ENCODE measurements at regions not wholly inside any gene's neighbourhood (a gene's known extent, or its start where the extent isn't known, plus 50 kb on each side); places are given as distances from the start of the nearest gene placed in this dataset.
A peak's percentile ranks its signal among the peaks of the same experiment; 100 is the strongest.

- H3K4me3 ChIP-seq, result no peak overlapping the region
- no peak overlapping the region for H3K27ac ChIP-seq
- intact Hi-C loops (cut with DNase I), result no loop called here
- TF ChIP-seq CTCF (IDR thresholded peaks at IDR 0.05), result no peak
- no peaks in the 10 kb centered on the region for H3K9me3 ChIP-seq
- H3K36me3 ChIP-seq, result no peaks in the 10 kb centered on the region
- peak in 1 of 2 donors; percentile 41 for DNase-seq (ENCODE audit: low spot score in 2 of 2)
- H3K27me3 ChIP-seq, result no peaks in the 10 kb centered on the region
- no peaks in the 10 kb centered on the region for H3K4me1 ChIP-seq
Measured at GRCh38 chr22:22086501-22087158, 104.0 kb upstream of the TOP3B start.

- H3K36me3 ChIP-seq, result no peaks in the 10 kb centered on the region
- no peaks in the 10 kb centered on the region for H3K4me1 ChIP-seq
- intact Hi-C loops (cut with DNase I), result no loop called here
- no peak overlapping the region for H3K27ac ChIP-seq
- no peaks in the 10 kb centered on the region for H3K9me3 ChIP-seq
- DNase-seq (ENCODE audit: low spot score in 2 of 2), result peak in 1 of 2 donors; percentile 58
- no peaks in the 10 kb centered on the region for H3K27me3 ChIP-seq
- no peak overlapping the region for H3K4me3 ChIP-seq
- TF ChIP-seq CTCF (IDR thresholded peaks at IDR 0.05), result no peak
Measured at GRCh38 chr22:22085702-22086500, 103.3 kb upstream of the TOP3B start.

- H3K4me1 ChIP-seq, result no peaks in the 10 kb centered on the region
- no peak for DNase-seq (ENCODE audit: low spot score in 2 of 2)
- TF ChIP-seq CTCF (IDR thresholded peaks at IDR 0.05), result no peak
- no peak overlapping the region for H3K4me3 ChIP-seq
- intact Hi-C loops (cut with DNase I), result no loop called here
- no peaks in the 10 kb centered on the region for H3K27me3 ChIP-seq
- H3K36me3 ChIP-seq, result no peaks in the 10 kb centered on the region
- no peak overlapping the region for H3K27ac ChIP-seq
- no peaks in the 10 kb centered on the region for H3K9me3 ChIP-seq
Measured at GRCh38 chr22:22084089-22084711, 101.6 kb upstream of the TOP3B start.

GRCh38 chr22:22082960-22083359 is 100.4 kb upstream of the TOP3B start:
- Histone ChIP-seq H3K4me1 (no peaks in the 10 kb centered on the region), H3K36me3 (no peaks in the 10 kb centered on the region), H3K27me3 (no peaks in the 10 kb centered on the region), H3K4me3 (no peak overlapping the region), H3K27ac (no peak overlapping the region), H3K9me3 (no peaks in the 10 kb centered on the region)
- intact Hi-C loops (cut with DNase I), result no loop called here
- no peak for DNase-seq (ENCODE audit: low spot score in 2 of 2)
- no peak for TF ChIP-seq CTCF (IDR thresholded peaks at IDR 0.05)

GRCh38 chr22:22082229-22082835 is 99.7 kb upstream of the TOP3B start:
- H3K27ac ChIP-seq, result no peak overlapping the region
- no peak overlapping the region for H3K4me3 ChIP-seq
- no peak for DNase-seq (ENCODE audit: low spot score in 2 of 2)
- intact Hi-C loops (cut with DNase I), result no loop called here
- H3K36me3 ChIP-seq, result no peaks in the 10 kb centered on the region
- TF ChIP-seq CTCF (IDR thresholded peaks at IDR 0.05), result no peak
- H3K4me1 ChIP-seq, result no peaks in the 10 kb centered on the region
- H3K9me3 ChIP-seq, result no peaks in the 10 kb centered on the region
- H3K27me3 ChIP-seq, result no peaks in the 10 kb centered on the region
